HG03558 (cell line): ENCODE measurements at regions not wholly inside any gene's neighbourhood (a gene's known extent, or its start where the extent isn't known, plus 50 kb on each side); places are given as distances from the start of the nearest gene placed in this dataset.

Experiments used
- ATAC-seq: cut with Tn5 transposase; IDR thresholded peaks from one replicate; pipeline ENCODE4 v1.9.1; 2021; ENCODE audit warnings: moderate number of reproducible peaks; ENCODE audit not compliant: unreplicated experiment; ENCODE audit errors: extremely low read depth

DNA sequence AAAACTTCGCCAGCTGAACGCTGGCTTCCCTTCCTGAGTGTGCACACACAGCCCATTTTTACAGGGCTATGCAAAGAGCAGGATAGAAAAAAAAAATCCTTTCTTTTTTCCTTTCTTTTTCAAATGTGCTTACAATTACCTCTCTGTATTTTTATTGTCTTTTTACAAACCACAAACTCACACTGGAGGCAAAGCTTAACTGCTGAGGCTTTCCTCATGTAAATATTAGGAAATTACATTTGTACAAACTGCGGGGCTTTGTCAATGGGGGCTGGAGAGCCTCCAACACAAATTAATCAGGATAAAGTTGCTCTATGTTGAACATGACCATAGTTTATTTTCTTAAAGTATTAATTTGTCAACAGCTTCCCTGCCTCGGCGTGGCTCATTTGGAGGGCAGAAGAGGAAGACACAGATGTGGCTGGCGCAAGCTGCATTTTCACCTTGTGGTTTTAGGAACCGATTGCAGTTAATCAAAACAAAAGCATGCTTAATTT lies 411.7 kb upstream of the MKI67 start:
- no peak for ATAC-seq

DNA sequence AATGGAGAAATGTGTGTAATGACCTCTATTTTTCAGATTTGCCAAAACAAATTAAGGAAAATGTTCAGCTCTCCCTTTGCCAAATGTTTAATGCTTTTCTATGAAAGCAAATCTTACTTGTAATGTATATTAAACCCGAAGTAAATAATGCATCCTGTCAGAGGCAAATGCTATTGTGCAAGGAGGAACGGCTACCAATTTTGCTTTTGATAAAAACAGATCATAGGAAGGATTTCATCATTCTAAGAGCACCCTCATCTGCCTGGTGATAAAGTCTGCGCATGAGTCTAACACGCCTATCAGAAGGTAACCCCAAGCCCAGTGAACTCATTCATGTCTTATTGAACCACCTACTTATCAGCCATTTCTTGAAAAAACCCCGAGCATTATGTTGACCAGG lies 412.4 kb upstream of the MKI67 start:
- ATAC-seq: no peak

DNA sequence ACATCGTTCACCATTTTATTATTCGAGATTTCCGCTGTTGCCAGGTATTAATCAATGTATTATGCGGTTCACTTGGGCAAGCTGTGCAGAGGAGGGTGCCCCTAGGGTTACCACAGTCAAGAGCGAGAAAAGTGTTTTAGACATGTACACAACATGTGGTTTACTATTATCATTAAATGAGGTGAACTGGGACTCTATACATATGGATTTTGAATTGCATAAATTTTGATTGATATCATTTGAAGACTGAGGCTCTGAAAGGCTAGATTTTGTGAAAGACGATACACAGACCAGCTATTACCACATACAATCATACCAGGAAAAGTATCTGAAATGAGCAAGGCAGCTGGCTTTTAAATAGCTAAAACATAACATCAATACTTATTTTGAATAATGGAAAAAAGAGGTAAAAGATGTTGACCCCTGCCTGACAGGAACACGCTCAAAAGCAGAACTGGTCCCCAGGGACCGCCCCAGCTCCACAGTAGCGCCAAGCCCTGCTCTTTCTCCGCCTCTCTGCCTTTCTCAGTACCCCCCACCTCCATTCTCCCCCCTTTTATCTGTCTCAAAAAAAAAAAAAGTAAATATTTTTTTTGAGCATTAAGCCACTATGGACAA lies 413.4 kb upstream of the MKI67 start:
- no peak for ATAC-seq

DNA sequence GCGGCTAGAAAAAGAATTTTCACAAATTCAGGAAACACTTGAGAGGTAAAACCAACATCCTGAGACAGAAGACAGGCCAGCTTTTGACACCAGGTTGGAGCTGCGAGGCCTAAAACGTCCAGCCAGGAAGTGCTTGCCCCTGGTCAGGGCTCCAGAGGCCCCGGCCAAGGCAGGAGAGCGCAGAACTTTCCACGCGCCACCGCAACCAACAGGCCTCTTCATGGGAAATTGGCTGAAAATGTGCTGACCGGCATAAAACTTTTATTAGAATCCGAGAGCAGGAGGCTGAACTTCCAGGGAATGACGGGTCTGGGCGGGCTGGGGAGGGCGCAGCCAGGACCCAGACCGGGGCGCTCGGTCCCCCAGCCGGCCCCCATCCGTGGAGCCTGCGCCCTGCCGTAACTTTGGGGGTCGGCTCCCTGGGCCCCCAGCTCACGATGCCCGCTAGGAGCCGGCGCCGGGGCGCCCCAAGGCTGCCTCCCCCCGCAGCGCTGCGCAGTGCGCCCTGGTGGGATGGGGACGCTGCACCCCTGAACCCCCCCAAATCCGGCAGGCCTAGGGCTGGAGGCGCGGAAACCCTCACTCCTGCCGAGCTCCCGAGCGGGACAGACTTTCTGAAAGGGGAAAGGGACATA lies 414.0 kb upstream of the MKI67 start:
- ATAC-seq: no peak

DNA sequence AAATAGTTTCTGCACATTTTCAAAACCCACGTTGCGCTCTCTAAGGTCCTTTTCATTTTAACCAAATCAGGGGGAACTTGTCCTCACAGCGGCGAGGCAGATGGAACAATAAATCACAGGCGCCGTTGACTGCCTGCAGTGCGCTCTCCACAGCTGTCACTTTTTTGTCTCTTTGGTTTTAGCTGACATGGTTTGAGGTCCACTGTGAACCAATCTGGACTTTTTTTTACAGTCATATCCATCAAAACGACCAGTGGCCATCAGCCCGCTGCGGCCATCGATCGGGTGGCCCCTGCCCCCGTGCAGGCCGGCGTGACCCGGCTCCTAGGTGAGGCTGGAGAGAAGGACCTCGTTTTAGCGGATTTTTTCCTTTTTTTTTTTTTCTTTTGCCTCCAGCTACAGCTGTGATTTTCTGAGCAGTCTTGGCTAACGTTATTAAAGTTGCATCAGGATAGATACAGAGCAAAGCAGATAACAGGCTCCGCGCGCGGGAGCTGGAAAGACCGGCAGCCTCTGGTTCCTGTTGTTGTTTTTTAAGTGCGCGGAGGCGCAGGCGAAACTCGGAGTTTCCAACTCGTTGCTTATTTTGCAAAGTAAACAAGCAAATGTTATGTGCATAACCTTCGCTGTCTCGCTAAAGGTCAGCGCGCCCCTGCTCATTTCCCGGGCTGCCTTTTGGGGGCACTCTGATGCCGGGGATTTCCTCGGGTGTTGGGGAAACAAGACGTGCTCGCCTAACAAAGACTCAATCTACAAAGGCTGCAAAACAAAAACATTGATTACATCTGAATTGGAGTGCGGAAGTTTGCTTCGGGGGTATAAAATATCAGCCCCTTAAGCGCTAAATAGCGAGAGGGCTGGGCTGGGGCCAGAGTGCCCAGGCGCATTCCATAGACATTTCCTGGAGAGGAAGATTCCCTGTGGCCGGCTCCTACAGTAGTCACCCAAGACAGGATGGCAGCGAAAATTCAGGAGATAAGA lies 414.8 kb upstream of the MKI67 start:
- no peak for ATAC-seq

DNA sequence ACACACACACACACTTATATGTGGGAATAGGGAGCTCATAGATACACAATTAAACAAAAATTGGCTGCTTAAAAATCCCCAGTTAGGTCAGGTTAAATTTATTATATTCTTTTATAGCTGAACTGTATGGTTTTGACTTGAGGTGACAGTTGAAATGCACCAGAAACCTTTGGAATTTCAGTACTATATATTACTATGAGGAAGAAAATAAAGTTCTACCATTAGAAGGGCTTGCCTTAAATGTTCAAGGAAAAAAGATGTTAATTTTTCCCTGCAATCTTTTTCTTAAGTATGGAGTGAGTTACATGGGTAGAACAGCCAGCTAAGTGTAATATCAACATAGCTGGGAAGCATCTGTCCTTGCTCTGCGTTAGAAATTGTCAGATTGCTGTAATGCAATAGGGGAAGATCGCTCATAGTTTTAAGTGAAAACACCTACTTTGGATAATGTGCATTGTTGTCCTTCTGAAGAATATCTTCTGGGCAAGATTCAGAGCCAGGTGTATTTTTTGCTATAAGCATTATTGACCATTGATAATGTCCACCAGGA lies 415.8 kb upstream of the MKI67 start:
- no peak for ATAC-seq

DNA sequence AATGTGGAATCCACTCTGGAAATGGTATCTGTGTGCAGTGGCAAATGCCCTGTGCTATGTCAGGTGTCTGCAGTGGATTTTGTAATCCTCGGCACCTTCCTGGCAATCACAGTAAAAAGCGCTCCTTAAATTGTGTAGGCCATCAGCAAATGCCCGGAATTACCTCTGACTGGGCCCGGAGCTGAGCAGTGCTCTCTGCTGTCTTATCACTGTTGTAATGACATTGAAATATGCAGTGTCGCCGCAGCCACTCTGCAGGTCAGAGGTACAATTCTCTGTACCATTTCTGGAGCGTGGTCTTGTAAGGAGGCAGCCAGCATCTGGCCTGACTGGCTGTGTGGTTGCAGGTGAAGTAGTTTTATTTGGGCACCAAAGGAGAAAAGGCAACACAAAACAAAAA lies 416.4 kb upstream of the MKI67 start:
- no peak for ATAC-seq

DNA sequence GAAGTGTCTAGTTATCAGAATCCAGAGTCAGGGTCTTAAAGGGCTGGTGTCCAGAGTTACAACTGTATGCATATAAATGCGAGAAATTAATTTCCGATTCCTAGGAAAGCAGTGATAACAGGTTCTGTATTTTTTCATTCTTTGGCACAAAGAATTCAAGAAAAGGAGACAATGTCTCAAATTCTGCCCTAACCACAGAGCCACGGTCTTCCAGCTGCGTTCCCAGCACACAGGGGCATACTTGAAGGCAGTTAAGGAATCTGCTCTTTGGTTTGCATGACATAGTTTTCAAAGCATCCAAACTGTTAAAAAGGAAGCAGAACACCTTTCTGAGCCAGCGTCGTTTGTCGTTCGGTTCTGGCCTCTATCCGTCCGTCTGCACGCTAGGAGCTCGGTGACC lies 416.9 kb upstream of the MKI67 start:
- ATAC-seq: no peak

DNA sequence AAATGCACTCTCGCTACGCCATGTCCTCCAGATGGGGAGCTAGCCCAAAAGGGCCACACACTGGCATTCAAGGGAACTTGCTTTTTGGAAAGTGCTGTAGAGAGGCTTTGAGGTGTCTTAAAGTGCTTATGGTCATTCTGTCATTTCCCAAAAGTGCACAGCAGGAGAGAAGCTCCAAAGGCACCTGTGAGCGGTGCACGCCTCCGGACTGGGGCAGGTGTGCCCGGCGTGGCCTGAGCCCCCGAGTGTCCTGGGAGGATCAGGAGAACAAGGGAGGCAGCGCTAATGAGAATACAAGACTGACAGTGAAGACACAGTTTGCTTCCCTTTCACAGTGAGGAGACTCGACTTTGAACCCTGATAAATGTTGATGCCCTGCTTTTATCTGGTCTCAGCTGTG lies 419.0 kb upstream of the MKI67 start:
- no peak for ATAC-seq

DNA sequence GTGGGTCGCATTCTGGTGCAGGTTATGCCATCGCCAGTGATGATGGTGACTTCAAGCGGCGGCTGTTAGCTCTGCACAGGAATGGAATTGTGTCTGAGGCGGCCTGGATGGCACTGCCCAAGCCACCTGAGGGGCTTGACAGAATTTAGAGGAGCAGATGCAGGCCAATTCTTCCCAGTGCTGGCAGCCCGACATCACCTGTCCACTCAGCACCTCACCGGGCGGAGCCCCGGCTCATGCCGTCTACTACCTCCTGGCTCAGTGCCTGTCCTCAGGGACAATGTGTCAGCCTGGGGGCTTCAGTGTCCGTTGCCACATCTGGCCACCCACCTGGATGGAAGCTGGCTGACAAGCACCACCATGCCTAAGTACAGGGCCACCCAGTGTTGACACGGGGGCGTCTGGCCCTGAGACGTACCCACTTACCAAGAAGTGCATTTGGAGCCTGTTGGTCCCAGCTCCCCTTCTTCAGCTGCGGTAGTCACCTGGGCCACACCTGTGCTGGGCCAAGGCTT lies 420.5 kb upstream of the MKI67 start:
- no peak for ATAC-seq

DNA sequence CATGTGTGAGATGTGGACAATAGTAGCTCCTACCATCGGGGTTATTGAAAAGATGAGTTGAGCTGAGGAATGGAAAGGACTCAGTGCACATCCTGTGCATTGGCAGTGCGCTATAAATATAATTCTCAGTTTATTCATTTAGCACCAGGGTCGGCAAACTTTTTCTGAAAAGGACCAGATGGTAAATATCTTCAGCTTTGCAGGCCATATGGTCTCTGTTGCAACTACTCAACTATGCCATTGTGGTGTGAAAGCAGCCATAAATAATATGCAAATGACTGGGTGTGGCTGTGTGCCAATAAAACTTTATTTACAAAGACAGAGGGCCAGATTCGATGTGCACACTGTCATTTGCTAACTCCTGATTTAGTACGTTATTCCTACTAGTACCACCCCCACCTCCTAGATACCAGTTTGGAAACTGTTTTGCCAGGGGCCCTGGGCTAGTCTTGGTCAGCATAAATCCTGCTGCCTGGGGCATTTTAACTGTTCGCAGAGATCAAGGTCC lies 422.9 kb upstream of the MKI67 start:
- ATAC-seq: no peak

DNA sequence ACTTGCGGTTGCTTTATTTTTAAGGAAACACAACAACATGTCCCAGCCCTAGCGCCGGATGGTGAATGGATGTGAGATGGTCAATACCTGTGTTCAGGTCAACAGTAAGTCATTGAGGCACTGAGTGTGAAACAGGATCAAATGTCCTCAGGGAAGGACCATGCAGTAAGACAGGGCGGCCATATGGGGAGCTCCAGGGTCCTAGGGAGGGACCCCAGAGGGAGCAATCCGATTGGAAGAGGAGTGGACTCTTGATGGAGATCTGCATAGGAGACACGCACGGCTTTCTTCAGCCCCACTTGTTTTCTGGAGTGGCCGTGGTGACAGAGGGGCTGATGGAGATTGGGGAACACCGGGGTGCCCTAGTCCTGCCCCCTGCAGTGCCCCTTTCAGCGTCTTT lies 423.8 kb upstream of the MKI67 start:
- ATAC-seq: no peak

DNA sequence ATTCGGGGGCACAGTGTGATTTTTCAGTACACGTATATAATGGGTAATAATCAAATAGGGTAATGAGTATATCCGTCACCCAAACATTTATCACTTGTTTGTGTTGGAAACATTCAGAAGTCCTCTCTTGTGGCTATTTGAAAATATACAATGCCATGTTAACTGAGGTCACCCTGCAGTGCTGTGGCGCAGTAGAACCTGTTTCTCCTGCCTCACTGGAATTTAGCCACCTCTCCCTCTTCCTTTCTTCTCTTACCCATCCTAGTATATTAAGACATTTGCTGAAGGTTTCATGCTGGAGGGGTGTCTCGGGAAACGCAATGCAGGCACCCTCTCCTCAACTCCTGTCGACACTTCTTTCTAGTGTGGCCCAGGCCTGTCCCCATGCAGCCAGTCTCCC lies 425.3 kb upstream of the MKI67 start:
- no peak for ATAC-seq

DNA sequence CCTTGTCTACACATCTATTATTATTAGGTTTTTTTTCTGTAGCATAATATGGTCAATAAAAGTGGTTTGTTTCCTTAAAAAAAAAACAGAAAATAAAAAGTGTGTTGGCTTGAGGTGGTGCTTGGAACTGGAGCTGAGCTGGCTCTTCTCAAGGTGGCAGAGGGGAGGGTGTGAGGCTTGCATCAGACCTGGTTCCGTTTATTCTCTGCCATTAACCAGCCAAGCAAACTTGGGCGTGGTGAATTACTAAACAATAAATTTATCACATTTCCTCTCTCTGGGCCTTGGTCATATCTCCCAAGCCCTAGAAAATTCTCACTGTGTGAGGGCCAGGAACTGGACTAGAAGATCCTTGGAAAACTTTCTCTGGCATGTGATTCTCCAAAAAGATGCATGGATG lies 427.5 kb upstream of the MKI67 start:
- ATAC-seq: no peak

DNA sequence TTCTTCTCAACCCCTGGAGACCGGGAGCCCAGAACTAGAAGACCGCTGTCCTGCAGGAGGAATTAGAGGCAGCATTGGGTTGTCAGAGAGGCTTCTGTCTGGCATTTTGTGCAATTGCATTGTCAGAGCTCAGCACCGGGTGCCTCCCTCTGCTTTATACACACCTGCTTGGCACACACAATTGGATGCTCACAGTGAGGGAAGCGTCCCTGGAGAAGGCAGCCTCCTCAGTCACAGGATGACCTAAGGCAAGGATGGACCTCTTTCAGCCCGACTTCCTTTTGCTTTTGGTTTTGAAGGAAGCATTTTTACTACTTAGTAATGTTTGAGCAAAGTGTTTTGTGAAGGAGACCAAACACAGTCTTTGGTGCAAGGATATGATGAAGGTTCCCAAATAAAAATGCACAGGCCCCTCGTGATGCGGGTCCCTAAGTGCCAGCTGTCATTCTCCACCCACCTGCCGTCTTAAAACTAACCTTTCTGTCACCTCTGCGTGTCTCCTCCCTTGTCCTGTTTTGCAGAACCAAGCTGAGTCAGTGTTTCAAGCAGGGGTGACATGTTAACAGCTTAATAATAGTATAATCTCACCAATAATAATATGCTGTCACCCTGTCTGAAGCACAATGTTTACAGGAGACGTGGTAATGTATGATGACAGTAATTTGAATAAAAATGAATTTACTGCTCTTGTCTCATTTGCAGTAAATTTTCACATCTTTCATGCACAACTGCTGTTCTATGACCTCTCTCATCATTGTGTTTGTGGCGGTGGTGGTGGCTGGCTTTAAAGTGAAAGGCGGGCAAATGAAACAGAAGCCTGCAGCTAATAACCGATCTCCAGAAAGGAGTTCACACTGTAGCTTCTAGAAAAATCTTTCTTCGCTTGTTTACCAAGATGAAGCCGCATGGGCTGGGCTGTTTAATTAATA lies 430.2 kb upstream of the MKI67 start:
- ATAC-seq: no peak

DNA sequence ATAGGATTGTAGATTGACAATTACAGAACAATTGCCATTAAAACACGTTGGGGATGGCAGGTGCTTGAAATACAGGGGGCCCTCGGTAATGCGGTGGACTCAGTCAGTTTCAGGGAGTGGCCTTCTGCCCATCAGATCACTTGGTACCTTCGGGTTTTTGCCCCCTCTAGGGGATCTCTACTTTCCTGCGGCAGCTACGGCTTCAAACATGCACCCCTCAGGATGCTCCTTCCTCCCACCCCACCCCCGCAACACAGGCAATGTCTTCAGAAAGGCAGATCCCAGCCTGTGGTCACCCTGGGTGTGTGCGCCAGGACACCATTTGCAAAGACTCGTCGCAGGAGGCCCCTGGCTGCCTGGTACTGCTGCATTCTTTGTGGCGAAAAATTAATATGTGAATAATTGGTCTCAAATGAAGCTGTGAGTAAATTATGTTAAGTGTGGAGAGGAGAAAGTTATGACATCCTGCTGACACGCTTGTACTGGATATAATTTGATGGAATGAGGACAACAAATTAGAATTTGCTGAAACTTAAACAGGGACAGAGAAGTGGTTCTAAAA lies 431.0 kb upstream of the MKI67 start:
- no peak for ATAC-seq

DNA sequence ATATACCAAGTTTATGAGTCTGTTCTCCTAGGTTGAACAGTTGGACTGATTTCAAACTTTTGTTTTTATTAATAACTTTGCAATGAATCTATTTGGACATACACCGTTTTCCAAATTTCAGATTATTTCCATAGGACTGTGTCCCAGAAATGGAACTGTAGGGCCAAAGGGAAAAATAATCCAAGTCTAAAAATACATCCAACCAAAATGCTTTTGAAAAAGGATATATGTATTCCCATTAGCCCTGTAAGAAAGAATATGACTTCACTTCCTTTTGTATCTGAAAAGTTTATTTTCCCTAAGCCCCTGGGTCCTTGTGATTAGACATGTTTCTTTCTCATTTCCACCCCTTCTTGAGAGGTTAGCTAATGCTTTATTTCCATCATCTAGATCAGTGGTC lies 434.2 kb upstream of the MKI67 start:
- no peak for ATAC-seq

DNA sequence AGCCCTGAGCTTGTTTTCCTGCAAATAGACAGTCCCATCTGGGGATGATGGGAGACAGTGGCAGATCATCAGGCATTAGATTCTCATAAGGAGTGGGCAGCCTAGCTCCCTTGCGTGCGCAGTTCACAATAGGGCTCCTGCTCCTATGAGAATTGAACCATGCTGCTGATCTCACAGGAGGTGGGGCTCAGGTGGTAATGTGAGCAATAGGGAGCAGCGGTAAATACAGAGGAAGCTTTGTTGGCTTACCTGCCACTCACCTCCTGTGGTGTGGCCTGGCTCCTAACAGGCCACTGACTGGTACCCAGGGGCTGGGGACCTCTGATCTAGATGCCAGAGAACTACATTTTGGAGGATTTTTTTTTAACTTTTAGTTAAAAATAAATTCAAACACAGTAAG lies 434.8 kb upstream of the MKI67 start:
- no peak for ATAC-seq

DNA sequence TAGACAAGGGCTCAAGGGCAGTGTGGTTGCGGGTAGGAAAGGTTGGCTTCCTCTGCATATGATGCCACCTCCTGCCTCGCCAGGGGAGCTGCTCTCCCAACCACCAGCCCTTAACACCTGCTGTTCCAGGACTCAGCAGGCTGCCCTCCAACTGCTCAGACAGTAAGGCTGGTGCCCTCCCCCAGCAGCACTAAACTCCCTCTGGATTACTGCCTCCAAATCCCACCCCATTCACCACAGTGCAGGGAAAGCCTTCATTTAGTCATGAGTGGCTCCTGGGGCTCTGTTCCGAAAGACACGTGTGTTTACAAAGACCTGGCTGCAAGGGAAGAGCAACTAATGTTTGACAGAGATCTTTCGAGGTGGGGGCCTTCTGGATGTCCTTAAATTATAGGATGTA lies 437.2 kb upstream of the MKI67 start:
- no peak for ATAC-seq
